Prostate gland (tissue), 2 donors: ENCODE measurements at regions not wholly inside any gene's neighbourhood (a gene's known extent, or its start where the extent isn't known, plus 50 kb on each side); places are given as distances from the start of the nearest gene placed in this dataset.

Source experiments
- DNase-seq: peaks from one replicate; pipeline ENCODE4 v3.0.0-alpha.2; 2019; ENCODE audit warnings: low spot score
- H3K27ac ChIP-seq, 2 donors: fragments of 200-600 bp; sonication (generic); 2 replicates each; pipeline ENCODE4 v1.5.1; 2017 to 2019
- H3K27me3 ChIP-seq: fragments of 200-600 bp; sonication (generic); replicated peaks from 2 replicates; pipeline ENCODE4 v1.5.1; 2019; ENCODE audit not compliant: insufficient read depth
- H3K36me3 ChIP-seq, 2 donors: fragments of 200-600 bp; sonication (generic); 1 replicate in 1 of 2; 2 replicates in 1 of 2; pipeline versions ENCODE4 v1.5.1 to v1.8.1; 2017 to 2019
- H3K4me1 ChIP-seq: fragments of 200-600 bp; sonication (generic); replicated peaks from 2 replicates; pipeline ENCODE4 v1.5.1; 2019
- H3K4me3 ChIP-seq, 2 donors: fragments of 200-600 bp; sonication (generic); 2 replicates each; pipeline ENCODE4 v1.5.1; 2017 to 2019
- H3K9me3 ChIP-seq: fragments of 200-600 bp; sonication (generic); 2 replicates; pipeline ENCODE4 v1.5.1; 2017
- POLR2A ChIP-seq: fragments of 450-650 bp; IDR thresholded peaks from one replicate; pipeline ENCODE4 v1.6.1; 2016; ENCODE audit warnings: antibody characterized with exemption, mild to moderate bottlenecking
- POLR2AphosphoS5 ChIP-seq: sonication (generic); formaldehyde crosslinking; IDR thresholded peaks from one replicate; pipeline ENCODE4 v1.6.1; 2017; ENCODE audit warnings: antibody characterized with exemption
- WGBS: methylation state at CpG from one replicate; pipeline ENCODE4 v1.1.5; 2018; 5-methylcytosine and 5-hydroxymethylcytosine counted together
- intact Hi-C: fragments of 100-400 bp; cut with DNase I; formaldehyde crosslinking; loops from one replicate; pipeline ENCODE4 v1.14.2; 2022
- TF ChIP-seq, protein P1 (sequence below), 4 experiments: fragments of 200-600 bp in 2 of 4; fragments of 450-650 bp in 2 of 4; sonication (generic) in 2 of 4; IDR thresholded peaks; 1 replicate in 3 of 4; 2 replicates in 1 of 4; pipeline ENCODE4 v1.5.1; 2016 to 2019; ENCODE audit warnings: antibody characterized with exemption in 4 of 4, mild to moderate bottlenecking in 2 of 4, moderate library complexity in 2 of 4

DNA sequence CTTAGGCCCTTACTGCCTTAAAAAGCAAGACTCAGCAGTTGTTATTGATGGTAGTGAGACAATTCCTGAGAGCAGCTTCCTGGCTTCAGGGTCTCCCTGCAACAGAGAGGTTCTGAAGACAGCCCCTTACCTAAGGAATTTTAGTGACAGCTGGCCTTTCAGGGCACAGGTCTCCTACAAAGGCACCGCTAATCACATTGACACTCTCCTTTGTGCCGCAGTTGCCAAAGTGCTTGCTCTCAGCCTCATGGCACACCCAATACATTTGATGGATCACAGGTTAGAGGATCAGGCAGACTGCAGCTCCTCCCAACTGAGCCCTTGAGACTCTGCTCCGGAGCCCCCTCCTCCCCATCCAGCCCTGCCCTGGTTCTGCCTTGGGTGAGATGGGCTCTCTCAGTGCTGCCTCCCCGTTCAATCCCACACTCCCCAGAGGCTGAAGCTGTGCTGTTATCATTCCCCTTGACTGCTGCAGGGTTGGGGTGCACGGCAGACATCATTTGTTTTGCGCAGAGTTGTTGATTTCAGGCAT is 198.2 kb downstream of the EMX2 start:
- Histone ChIP-seq H3K36me3 (no peaks in the 10 kb centered on the region), H3K9me3 (no peaks in the 10 kb centered on the region), H3K27ac (no peak overlapping the region), H3K4me3 (no peak overlapping the region), H3K27me3 (peaks cover 2% of the 10 kb centered on the region), H3K4me1 (no peaks in the 10 kb centered on the region)
- intact Hi-C loops = no loop called here
- no peak for DNase-seq
- TF ChIP-seq POLR2A = no peak
- TF ChIP-seq, protein P1, sequence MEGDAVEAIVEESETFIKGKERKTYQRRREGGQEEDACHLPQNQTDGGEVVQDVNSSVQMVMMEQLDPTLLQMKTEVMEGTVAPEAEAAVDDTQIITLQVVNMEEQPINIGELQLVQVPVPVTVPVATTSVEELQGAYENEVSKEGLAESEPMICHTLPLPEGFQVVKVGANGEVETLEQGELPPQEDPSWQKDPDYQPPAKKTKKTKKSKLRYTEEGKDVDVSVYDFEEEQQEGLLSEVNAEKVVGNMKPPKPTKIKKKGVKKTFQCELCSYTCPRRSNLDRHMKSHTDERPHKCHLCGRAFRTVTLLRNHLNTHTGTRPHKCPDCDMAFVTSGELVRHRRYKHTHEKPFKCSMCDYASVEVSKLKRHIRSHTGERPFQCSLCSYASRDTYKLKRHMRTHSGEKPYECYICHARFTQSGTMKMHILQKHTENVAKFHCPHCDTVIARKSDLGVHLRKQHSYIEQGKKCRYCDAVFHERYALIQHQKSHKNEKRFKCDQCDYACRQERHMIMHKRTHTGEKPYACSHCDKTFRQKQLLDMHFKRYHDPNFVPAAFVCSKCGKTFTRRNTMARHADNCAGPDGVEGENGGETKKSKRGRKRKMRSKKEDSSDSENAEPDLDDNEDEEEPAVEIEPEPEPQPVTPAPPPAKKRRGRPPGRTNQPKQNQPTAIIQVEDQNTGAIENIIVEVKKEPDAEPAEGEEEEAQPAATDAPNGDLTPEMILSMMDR (IDR thresholded peaks at IDR 0.05) = no peak
- TF ChIP-seq POLR2AphosphoS5 = no peak
- 76% methylated on average over 6 of the region's 6 CpGs for WGBS

DNA sequence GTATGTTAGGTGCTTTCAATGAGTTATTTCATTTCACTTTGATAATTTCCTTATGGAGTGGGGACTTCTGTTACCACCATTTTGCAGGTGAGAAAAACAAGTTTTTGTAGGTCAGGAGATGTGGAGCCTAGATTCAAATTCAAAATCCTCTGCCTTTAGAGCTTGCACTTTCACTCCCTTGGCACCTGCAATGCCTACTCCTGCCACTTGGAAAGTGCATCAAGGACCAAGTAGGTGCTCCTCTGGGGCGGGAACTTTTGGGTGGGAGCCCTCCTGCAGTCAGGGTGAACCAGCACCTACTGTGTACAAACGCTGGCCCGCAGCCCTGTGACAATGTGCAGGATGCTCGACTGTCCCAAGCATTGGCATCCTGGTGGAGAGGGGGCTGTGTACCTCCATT is 199.0 kb downstream of the EMX2 start:
- Histone ChIP-seq H3K4me3 (no peak overlapping the region), H3K27ac (no peak overlapping the region), H3K4me1 (no peaks in the 10 kb centered on the region), H3K36me3 (no peaks in the 10 kb centered on the region), H3K27me3 (peaks cover 2% of the 10 kb centered on the region), H3K9me3 (no peaks in the 10 kb centered on the region)
- no peak for TF ChIP-seq POLR2AphosphoS5
- TF ChIP-seq, protein P1 (IDR thresholded peaks at IDR 0.05) = no peak
- TF ChIP-seq POLR2A = no peak
- 80% methylated on average over 4 of the region's 4 CpGs for WGBS
- intact Hi-C loops = no loop called here
- no peak for DNase-seq

DNA sequence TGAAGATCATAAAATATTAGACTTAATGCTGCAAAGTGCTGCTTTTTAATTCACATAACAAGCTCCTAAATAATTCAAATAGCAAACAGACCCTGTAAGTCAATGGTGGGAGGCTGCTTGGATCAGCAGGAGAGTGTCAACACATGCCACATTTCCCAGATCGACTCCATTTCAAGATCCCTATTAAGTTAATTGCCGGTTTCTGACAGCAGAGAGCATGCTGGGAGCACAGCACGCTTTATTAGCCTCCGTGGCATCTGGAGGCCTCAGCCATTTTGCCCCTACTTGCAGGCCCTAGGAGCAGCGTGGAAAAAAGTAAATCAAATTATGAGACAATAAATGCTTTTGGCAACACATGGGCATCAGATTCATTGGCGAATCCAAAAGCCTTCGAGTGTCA is 201.0 kb downstream of the EMX2 start:
- no peaks in the 10 kb centered on the region for H3K9me3 ChIP-seq
- intact Hi-C loops = no loop called here

DNA sequence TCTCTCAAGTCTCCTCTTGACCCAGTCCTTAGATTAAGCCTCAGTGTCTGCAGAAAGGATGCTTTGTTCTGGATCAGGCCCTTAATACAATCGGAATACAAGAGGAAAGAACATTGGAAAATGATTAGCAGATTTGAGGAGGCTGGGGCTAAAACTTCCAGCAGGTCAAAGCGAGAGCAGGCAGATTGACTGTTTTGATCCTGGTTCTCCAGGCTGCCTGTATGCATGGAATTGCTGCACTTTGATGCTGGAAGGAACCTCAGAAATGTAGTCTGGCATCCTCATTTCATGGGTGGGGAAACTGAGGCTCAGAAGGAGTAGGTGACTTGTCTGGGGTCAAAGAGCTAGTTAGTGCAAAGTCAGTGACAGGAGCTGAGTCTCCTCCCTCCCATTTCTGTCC is 202.8 kb downstream of the EMX2 start:
- WGBS = 86% methylated on average over 2 of the region's 2 CpGs
- intact Hi-C loops = no loop called here
- DNase-seq = no peak

More for the DNA sequence above, 201.0 kb downstream of the EMX2 start:
- H3K36me3 ChIP-seq = no peaks in the 10 kb centered on the region
- 74% methylated on average over 7 of the region's 7 CpGs for WGBS
- H3K4me1 ChIP-seq = no peaks in the 10 kb centered on the region
- DNase-seq = no peak
- TF ChIP-seq POLR2AphosphoS5 = no peak
- TF ChIP-seq POLR2A = no peak
- TF ChIP-seq, protein P1 (IDR thresholded peaks at IDR 0.05) = no peak
- H3K27ac ChIP-seq = no peak overlapping the region
- H3K27me3 ChIP-seq = peaks cover 2% of the 10 kb centered on the region
- H3K4me3 ChIP-seq = no peak overlapping the region

More for the DNA sequence above, 202.8 kb downstream of the EMX2 start:
- TF ChIP-seq, protein P1 (IDR thresholded peaks at IDR 0.05) = no peak
- TF ChIP-seq POLR2A (no peak), POLR2AphosphoS5 (no peak)
- Histone ChIP-seq H3K4me1 (no peaks in the 10 kb centered on the region), H3K27ac (no peak overlapping the region), H3K36me3 (no peaks in the 10 kb centered on the region), H3K9me3 (no peaks in the 10 kb centered on the region), H3K27me3 (peaks cover 2% of the 10 kb centered on the region), H3K4me3 (no peak overlapping the region)
